Activated T-helper 17 cell treated with anti-CD3 and anti-CD28 coated beads, Interleukin-2, amount 50 U/mL, for 72 hours (primary cell): ENCODE measurements at regions not wholly inside any gene's neighbourhood (a gene's known extent, or its start where the extent isn't known, plus 50 kb on each side); places are given as distances from the start of the nearest gene placed in this dataset.

Experiments
- ATAC-seq: fragments of 150-1000 bp; cut with Tn5 transposase; replicated peaks from 2 replicates; pipeline ENCODE4 v1.10.0; 2021; ENCODE audit warnings: mild to moderate bottlenecking, moderate library complexity
- H3K27ac Mint-ChIP-seq: one replicate; pipeline ENCODE4 v1.8.0; 2022; ENCODE audit warnings: mixed read lengths
- H3K27me3 Mint-ChIP-seq: one replicate; pipeline ENCODE4 v1.8.0; 2022; ENCODE audit warnings: mixed read lengths
- H3K36me3 Mint-ChIP-seq: one replicate; pipeline ENCODE4 v1.8.0; 2022; ENCODE audit warnings: low read depth, mild to moderate bottlenecking, mixed read lengths
- H3K4me1 Mint-ChIP-seq: one replicate; pipeline ENCODE4 v1.8.0; 2022; ENCODE audit warnings: mixed read lengths
- H3K4me3 Mint-ChIP-seq: one replicate; pipeline ENCODE4 v1.8.0; 2022; ENCODE audit warnings: mild to moderate bottlenecking, mixed read lengths
- H3K9me3 Mint-ChIP-seq: one replicate; pipeline ENCODE4 v1.8.0; 2022; ENCODE audit warnings: mixed read lengths

DNA sequence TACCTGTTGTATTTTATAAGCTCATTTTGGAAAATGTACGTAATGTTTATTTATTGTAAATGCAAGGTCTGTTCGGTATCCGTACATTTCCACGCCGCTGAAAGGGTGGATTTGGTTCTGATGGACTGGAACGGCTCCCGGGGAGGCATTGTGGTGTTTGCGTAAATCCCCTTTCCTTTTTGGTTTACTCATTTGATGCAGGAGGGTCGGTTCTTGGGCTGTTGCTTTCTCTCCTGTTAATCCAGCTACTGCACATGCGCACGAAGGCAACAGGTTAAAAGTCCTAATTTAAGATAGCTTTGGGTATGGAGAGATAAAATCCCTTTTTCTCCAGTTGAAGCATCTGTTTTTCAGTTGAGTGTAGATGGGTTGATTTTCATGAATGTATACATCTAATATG lies 224.4 kb downstream of the TM9SF2 start:
- Mint-ChIP-seq H3K4me3 (no peak overlapping the region), H3K27ac (no peak overlapping the region), H3K27me3 (no peaks in the 10 kb centered on the region), H3K9me3 (no peaks in the 10 kb centered on the region), H3K36me3 (no peaks in the 10 kb centered on the region), H3K4me1 (no peaks in the 10 kb centered on the region)
- ATAC-seq, result no peak

DNA sequence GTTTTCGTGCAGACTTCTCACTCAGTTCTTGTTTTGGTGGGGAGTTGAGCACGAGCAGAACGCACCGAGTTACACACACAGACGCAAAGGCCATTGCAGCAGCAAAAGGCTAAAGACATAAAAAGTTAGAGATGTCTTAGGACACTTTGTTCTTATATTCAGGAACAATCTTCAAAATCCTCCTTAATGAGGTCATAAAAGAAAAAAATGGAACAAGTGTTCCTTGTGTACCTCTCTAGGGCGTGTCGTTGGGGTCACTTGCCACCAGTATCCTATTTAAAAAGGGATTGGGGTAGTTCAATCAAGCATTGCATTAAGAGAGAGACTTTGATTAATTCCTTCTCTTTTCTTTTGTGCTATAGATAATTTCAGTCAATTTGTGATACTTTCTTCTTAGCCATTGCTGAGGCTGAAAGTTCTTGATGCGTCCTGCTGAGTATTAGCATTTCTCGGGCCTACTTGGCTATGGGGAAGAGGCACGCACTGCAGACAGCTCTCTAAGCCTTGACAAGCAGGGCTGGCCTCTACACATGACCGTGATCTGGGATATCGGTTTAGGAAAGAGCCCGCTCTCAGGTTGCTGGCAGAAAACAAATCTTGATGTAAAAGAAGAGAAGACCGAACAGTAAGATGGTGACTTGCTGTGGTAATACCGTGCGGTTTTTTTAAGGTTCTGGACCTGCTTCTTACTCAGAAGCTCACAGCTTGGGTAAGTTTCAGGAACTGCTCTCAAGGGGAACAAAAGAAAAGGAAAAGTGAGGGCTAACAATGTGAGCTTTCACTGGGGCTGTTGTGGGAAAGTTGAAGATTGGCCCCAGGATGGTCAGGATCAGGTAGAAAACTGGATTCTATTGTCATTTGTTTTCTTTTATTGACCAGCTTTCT lies 223.6 kb downstream of the TM9SF2 start:
- H3K27me3 Mint-ChIP-seq, result no peaks in the 10 kb centered on the region

GRCh38 chr13:99723878-99724277 lies 222.6 kb downstream of the TM9SF2 start:
- Mint-ChIP-seq H3K36me3 (no peaks in the 10 kb centered on the region), H3K27ac (no peak overlapping the region)
- no peak for ATAC-seq

More for the DNA sequence above, 223.6 kb downstream of the TM9SF2 start:
- H3K36me3 Mint-ChIP-seq, result no peaks in the 10 kb centered on the region
- ATAC-seq, result peak; percentile 31
- no peak overlapping the region for H3K4me3 Mint-ChIP-seq
- H3K9me3 Mint-ChIP-seq, result no peaks in the 10 kb centered on the region
- H3K4me1 Mint-ChIP-seq, result no peaks in the 10 kb centered on the region
- no peak overlapping the region for H3K27ac Mint-ChIP-seq

DNA sequence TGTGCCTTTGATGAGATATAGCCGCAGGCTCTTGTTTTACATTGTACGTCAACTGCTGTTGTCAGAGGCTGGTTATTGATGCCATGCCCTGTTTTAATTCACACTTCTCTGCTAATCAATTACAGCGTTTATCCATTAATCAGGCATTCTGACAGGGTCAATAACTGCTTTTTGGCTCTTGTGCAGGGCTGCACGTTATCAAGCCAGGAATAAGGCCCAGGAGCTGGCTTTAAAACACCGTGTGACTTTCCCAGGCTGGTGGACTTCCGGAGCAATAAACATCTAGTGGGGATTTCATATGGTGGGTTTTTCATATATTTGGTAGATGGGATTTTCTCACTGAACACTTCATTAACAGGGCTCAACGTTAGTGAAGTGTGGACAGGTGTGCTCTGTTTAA lies 221.7 kb downstream of the TM9SF2 start:
- Mint-ChIP-seq H3K9me3 (no peaks in the 10 kb centered on the region), H3K27ac (no peak overlapping the region), H3K36me3 (no peaks in the 10 kb centered on the region), H3K4me3 (no peak overlapping the region), H3K27me3 (no peaks in the 10 kb centered on the region), H3K4me1 (no peaks in the 10 kb centered on the region)
- no peak for ATAC-seq

More at GRCh38 chr13:99723878-99724277, 222.6 kb downstream of the TM9SF2 start:
- Mint-ChIP-seq H3K4me3 (no peak overlapping the region), H3K9me3 (no peaks in the 10 kb centered on the region), H3K4me1 (no peaks in the 10 kb centered on the region), H3K27me3 (no peaks in the 10 kb centered on the region)

- no peaks in the 10 kb centered on the region for H3K9me3 Mint-ChIP-seq
- H3K27me3 Mint-ChIP-seq, result no peaks in the 10 kb centered on the region
- no peaks in the 10 kb centered on the region for H3K4me1 Mint-ChIP-seq
- no peak overlapping the region for H3K27ac Mint-ChIP-seq
- H3K4me3 Mint-ChIP-seq, result no peak overlapping the region
- no peaks in the 10 kb centered on the region for H3K36me3 Mint-ChIP-seq
- no peak for ATAC-seq
These were observed 221.1 kb downstream of the TM9SF2 start for GRCh38 chr13:99722338-99722818.

- ATAC-seq, result no peak
- no peaks in the 10 kb centered on the region for H3K27me3 Mint-ChIP-seq
- H3K4me1 Mint-ChIP-seq, result no peaks in the 10 kb centered on the region
- no peak overlapping the region for H3K27ac Mint-ChIP-seq
- no peak overlapping the region for H3K4me3 Mint-ChIP-seq
- no peaks in the 10 kb centered on the region for H3K9me3 Mint-ChIP-seq
- H3K36me3 Mint-ChIP-seq, result no peaks in the 10 kb centered on the region
These were observed 220.5 kb downstream of the TM9SF2 start for GRCh38 chr13:99721606-99722337.

DNA sequence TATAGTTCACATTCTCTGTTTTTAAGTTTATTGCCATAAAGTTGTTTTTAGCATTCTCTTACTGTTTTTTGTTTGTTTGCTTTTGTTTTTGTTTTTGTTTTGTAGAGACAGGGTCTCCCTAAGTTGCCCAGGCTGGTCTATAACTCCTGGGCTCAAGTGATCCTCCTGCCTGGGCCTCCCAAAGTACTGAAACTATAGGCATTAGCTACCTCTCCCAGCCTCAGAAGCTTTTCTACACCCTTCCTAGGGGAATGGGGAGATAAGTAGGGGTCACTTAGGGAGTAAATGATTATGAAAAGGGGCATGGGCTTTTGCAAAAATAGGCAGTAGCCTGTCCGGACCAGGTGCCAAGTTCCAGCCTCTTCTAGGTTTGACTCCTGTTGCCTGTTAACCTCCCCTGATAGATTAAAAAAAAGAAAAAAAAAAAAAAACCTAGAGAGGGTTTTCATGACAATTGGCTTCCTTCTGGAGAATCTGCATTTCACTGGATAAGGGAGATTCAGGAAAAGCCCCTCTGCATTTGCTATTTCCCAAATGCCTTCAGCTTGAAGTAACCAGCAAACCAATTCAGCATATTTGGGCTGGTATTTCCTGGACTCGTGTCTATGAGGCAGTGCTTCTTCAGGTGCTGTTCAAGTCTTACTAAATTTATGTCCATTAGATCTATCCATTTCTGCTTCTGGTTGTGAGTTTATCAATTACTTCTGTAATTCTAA lies 216.8 kb downstream of the TM9SF2 start:
- Mint-ChIP-seq H3K4me3 (no peak overlapping the region), H3K27ac (no peak overlapping the region), H3K27me3 (no peaks in the 10 kb centered on the region), H3K36me3 (no peaks in the 10 kb centered on the region), H3K9me3 (no peaks in the 10 kb centered on the region), H3K4me1 (peaks cover 3% of the 10 kb centered on the region)
- ATAC-seq, result no peak

DNA sequence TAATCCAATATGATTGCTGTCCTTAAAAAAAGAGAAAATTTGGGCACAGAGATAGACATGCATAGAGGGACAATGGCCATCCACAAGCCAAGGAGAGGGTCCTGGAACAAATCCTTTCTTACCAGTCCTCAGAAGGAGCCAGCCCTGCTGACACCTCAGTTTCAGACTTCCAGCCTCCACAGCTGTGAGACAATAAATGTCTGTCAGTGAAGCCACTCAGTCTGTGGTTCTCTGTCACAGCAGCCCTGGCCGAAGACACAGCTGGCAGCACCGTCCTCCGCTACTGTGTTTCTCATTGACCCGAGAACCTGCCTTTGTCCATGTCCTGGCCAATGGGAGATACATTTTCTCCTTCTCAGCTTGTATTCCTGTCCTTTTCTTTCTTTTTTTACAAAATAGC lies 207.9 kb downstream of the TM9SF2 start:
- Mint-ChIP-seq H3K9me3 (no peaks in the 10 kb centered on the region), H3K4me1 (no peaks in the 10 kb centered on the region), H3K27ac (no peak overlapping the region), H3K27me3 (no peaks in the 10 kb centered on the region), H3K4me3 (no peak overlapping the region), H3K36me3 (no peaks in the 10 kb centered on the region)
- no peak for ATAC-seq

DNA sequence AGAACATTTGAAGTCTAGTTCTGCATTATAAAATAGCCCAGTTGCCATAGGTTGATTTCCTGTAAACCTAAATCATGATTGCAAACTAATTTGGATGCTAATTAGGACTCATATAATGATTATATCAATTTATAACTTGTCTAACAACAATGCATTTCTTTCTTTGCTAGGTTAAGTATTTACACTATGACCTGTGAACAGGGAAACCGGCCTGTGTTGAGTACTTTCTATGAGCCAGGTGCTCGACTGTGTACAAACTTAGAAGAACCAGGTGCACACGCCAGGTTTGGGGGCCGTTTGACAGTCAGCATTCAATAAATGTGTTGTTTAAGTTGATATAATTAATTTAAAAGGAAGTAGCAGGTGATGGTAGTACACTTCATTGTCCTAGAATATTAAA lies 203.1 kb downstream of the TM9SF2 start:
- Mint-ChIP-seq H3K27me3 (no peaks in the 10 kb centered on the region), H3K4me3 (no peak overlapping the region), H3K36me3 (no peaks in the 10 kb centered on the region), H3K9me3 (no peaks in the 10 kb centered on the region), H3K4me1 (peaks cover 5% of the 10 kb centered on the region), H3K27ac (no peak overlapping the region)
- no peak for ATAC-seq

- Mint-ChIP-seq H3K27ac (no peak overlapping the region), H3K4me3 (no peak overlapping the region), H3K9me3 (no peaks in the 10 kb centered on the region), H3K4me1 (peaks cover 5% of the 10 kb centered on the region), H3K27me3 (no peaks in the 10 kb centered on the region), H3K36me3 (no peaks in the 10 kb centered on the region)
- no peak for ATAC-seq
These were observed 202.6 kb downstream of the TM9SF2 start for GRCh38 chr13:99703908-99704307.

DNA sequence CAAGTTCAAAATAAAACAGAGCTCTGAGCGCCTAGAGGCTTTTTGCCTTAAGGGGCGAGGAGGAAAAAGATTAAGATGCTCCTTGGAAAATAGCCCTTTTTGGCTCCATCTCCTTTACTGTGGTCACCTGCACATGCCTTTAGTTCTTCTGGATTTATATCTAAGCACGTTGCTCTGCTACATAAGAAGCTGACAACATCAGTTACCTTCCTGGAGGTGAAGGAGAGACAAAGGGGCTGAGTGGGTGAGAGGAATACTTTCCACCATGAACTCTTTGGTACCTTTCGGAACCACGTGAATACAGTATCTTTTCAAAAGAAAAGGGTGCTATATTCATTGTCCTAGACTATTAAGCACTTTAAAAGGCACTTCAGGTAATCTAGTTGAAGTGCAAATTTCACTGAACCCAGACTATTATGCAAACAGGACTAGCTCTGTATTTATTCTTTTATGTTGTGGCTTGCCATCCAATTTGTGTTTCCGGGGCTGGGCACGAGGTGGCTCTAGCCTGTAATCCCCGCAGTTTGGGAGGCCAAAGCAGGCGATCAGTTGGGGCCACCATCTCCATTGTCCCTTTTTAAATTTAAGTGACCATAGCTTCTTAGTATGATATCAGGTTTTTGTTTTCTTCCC lies 201.5 kb downstream of the TM9SF2 start:
- Mint-ChIP-seq H3K9me3 (no peaks in the 10 kb centered on the region), H3K4me3 (no peak overlapping the region), H3K27ac (no peak overlapping the region), H3K36me3 (no peaks in the 10 kb centered on the region), H3K27me3 (no peaks in the 10 kb centered on the region), H3K4me1 (peaks cover 5% of the 10 kb centered on the region)
- ATAC-seq, result no peak

- Mint-ChIP-seq H3K27me3 (no peaks in the 10 kb centered on the region), H3K4me3 (no peak overlapping the region), H3K9me3 (no peaks in the 10 kb centered on the region), H3K36me3 (no peaks in the 10 kb centered on the region), H3K4me1 (peaks cover 5% of the 10 kb centered on the region), H3K27ac (no peak overlapping the region)
- ATAC-seq, result no peak
These were observed 199.2 kb downstream of the TM9SF2 start for GRCh38 chr13:99700468-99700867.

GRCh38 chr13:99698816-99699099 lies 197.5 kb downstream of the TM9SF2 start:
- no peak overlapping the region for H3K27ac Mint-ChIP-seq
- H3K27me3 Mint-ChIP-seq, result no peaks in the 10 kb centered on the region
- no peak for ATAC-seq
- no peaks in the 10 kb centered on the region for H3K36me3 Mint-ChIP-seq
- peaks cover 5% of the 10 kb centered on the region for H3K4me1 Mint-ChIP-seq
- no peak overlapping the region for H3K4me3 Mint-ChIP-seq
- H3K9me3 Mint-ChIP-seq, result no peaks in the 10 kb centered on the region

GRCh38 chr13:99698010-99698815 lies 196.9 kb downstream of the TM9SF2 start:
- H3K36me3 Mint-ChIP-seq, result no peaks in the 10 kb centered on the region
- H3K4me1 Mint-ChIP-seq, result peaks cover 5% of the 10 kb centered on the region
- no peak overlapping the region for H3K4me3 Mint-ChIP-seq
- H3K27ac Mint-ChIP-seq, result no peak overlapping the region
- H3K9me3 Mint-ChIP-seq, result no peaks in the 10 kb centered on the region
- ATAC-seq, result no peak
- H3K27me3 Mint-ChIP-seq, result no peaks in the 10 kb centered on the region
